T47D (cell line): ENCODE measurements at regions not wholly inside any gene's neighbourhood (a gene's known extent, or its start where the extent isn't known, plus 50 kb on each side); places are given as distances from the start of the nearest gene placed in this dataset.

Experiments
- DNase-seq, 2 experiments: peaks; one replicate each; pipeline versions ENCODE4 v3.0.0 to v3.0.0-alpha.2; 2011 to 2012; ENCODE audit warnings: low read depth in 1 of 2, low spot score in 1 of 2
- JUND ChIP-seq: IDR thresholded peaks from 2 replicates; pipeline ENCODE4 v1.6.1; 2012; ENCODE audit warnings: low read depth
- in situ Hi-C: cut with HindIII; loops from 2 replicates; pipeline ENCODE4 v1.10.0; 2016; ENCODE audit warnings: low sequenced_read_pairs, low pct_unique_long_range_greater_than_20kb

DNA sequence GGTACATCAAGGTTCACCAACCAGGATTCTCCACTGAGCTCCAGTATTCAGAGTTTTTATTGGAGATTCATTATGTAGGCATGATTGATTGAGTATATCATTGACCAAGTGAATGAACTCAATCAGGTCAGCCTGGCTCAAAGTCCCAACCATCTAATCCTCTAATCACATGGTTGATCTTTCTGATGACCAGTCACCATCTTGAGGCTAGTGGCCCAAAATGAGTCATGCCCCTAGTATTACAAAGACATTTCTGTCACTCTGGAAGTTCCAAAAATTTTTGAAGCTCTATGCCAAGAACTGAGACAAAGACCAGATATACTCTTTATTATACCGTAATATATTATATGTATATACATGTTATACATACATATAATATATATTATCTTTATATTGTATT is 75.9 kb upstream of the ATF7IP start:
- in situ Hi-C loops, result no loop called here

GRCh38 chr12:14290951-14291350 is 74.5 kb upstream of the ATF7IP start:
- no peak for DNase-seq
- in situ Hi-C loops, result no loop called here
- no peak for TF ChIP-seq JUND

More for the DNA sequence above, 75.9 kb upstream of the ATF7IP start:
- no peak for DNase-seq
- no peak for TF ChIP-seq JUND

GRCh38 chr12:14303661-14304155 is 61.8 kb upstream of the ATF7IP start:
- no peak for DNase-seq
- TF ChIP-seq JUND, result no peak
- in situ Hi-C loops, result no loop called here

DNA sequence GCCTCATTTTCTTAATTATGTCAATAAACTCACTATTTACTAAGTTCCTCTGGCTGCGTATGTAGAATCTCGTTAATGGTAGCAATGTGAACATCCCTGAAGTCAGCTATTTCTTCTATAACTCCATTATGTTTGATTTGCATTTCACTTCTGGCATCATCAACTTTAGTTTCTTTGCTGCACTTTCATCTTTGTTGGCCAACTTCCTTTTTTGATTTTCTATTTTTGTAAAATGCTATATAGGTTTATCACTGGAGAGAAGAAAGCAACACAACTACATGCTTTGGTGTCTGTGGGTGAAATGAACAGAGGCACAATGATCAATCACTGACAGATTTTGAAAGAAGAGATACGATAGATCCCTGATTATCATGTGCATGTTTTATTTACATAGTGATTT is 58.5 kb upstream of the ATF7IP start:
- in situ Hi-C loops, result no loop called here
- no peak for TF ChIP-seq JUND
- no peak for DNase-seq

GRCh38 chr12:14308516-14308915 is 57.0 kb upstream of the ATF7IP start:
- in situ Hi-C loops, result no loop called here
- DNase-seq, result no peak
- TF ChIP-seq JUND, result no peak

DNA sequence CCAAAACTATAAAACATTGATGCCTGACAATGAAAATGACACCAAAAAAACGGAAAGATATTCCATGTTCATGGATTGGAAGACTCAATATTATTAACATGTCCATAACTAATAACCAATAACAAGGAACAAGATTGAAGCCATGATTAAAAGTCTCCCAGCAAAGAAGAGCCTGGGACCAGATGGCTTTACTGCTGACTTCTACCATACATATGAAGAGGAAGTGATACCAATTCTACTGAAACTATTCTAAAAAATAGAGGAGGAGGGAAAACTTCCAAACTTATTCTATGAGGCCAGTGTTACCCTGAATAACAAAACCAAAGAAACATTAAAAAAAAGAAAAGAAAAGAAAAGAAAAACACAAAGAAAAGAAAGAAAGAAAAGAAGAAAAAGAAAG is 54.6 kb upstream of the ATF7IP start:
- DNase-seq, result no peak
- no peak for TF ChIP-seq JUND
- in situ Hi-C loops, result no loop called here

DNA sequence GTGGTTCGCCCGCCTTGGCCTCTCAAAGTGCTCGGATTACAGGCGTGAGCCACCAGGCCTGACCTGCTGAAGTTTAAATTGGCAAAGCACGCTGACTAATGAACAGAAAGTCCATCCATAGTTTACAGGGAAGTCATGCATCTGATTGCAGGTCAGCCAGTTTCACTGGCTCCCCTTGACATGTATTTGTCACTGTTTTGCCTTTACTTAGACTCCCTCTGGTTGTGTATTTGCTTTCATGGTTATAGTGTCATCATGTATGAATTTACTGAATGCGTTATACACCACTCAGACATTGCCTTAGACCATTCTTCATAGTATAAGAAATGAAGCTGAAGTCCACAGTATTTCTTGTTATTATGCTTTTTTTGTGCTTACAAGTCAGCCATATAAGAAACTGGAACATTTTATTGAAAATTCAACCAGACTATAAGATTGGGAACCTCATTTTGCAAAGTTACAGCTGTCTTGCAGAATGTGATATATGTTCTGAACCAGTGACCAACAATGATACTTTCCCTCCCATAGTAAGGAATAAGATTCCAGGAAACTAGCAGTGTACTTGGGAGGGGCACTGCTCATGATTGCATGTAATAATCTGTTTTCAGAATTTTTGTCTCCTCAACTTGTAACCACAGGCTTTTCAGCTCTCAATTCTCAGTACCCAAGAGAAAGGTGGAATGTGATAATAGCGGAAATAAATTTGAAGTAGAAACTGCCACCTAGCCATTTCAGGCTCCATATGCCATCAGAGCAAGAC is 51.9 kb upstream of the ATF7IP start:
- TF ChIP-seq JUND, result no peak
- no peak for DNase-seq
- in situ Hi-C loops, result no loop called here

- DNase-seq, result no peak
- TF ChIP-seq JUND, result no peak
- in situ Hi-C loops, result no loop called here
Observed at GRCh38 chr12:14314801-14315200, 50.7 kb upstream of the ATF7IP start.

GRCh38 chr12:14315501-14315900 is 50.0 kb upstream of the ATF7IP start:
- no peak for TF ChIP-seq JUND
- no peak for DNase-seq
- in situ Hi-C loops, result no loop called here
